ENCODE measurements at regions not wholly inside any gene's neighbourhood (a gene's known extent, or its start where the extent isn't known, plus 50 kb on each side); places are given as distances from the start of the nearest gene placed in this dataset.

DNA sequence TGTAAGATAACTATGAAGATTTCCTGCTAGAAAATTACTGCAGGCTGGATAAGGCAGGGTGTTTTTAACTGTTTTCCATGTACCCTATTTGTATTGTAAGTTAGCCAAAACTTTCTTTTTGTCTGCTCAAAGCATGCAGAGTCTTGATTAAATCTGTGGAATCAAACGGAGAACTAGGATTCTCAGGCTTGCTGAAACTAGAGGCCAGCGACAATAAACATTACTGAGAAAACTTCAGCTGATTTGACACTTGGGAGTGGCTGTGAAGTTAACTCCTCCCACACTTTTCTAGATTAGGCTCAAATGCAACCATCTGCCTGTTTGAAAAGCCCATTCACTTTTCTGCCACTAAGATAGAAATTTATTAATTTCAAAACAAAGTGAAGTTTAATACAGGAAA is 153.2 kb upstream of the FRMD4B start:
- TF ChIP-seq, protein P1, sequence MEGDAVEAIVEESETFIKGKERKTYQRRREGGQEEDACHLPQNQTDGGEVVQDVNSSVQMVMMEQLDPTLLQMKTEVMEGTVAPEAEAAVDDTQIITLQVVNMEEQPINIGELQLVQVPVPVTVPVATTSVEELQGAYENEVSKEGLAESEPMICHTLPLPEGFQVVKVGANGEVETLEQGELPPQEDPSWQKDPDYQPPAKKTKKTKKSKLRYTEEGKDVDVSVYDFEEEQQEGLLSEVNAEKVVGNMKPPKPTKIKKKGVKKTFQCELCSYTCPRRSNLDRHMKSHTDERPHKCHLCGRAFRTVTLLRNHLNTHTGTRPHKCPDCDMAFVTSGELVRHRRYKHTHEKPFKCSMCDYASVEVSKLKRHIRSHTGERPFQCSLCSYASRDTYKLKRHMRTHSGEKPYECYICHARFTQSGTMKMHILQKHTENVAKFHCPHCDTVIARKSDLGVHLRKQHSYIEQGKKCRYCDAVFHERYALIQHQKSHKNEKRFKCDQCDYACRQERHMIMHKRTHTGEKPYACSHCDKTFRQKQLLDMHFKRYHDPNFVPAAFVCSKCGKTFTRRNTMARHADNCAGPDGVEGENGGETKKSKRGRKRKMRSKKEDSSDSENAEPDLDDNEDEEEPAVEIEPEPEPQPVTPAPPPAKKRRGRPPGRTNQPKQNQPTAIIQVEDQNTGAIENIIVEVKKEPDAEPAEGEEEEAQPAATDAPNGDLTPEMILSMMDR (IDR thresholded peaks at IDR 0.05), result no peak
- TF ChIP-seq POLR2AphosphoS5 (IDR thresholded peaks at IDR 0.05) (no peak), EP300 (IDR thresholded peaks at IDR 0.05) (no peak)
